ENCODE measurements at regions not wholly inside any gene's neighbourhood (a gene's known extent, or its start where the extent isn't known, plus 50 kb on each side); places are given as distances from the start of the nearest gene placed in this dataset.

DNA sequence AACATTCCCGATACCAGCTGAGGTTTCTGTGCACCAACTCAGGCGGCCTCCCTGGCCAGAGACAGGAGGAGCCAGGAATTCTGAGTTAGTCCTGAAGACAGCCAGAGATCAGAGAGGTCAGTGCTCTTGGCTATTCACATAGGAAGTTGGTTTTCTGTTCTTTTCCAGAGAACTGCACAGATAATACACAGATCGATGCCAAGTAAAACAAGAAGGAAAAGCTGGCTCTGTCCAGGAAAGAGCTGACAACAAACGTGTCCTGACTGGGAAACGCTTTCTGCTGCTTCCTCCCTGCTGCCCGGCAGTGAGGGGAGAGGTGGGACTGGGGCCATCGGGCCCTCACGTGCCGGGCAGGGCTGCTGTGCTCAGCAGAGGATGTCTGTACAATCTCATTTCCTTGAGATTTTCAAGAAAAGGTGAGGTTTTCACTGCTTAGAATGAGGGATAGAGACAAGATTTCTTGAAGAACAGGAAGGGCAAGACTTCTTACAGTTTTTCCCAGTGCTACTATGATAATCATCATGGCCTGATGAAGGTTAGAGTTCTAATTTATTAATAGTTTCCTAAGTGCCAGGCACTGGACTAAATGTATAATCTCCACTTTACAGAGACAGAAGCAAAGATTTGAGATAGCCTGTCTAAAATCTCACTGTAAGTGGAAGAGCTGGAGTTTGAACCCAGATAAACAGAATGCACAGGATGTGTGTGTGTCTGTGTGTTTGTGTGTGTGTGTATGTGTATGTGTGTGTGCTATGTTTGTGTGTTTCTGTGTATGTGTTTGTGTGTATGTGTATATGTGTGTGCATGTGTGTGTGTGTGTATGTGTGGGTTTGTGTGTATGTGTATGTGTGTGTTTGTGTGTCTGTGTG, 211.0 kb upstream of the RAB4A start:
- no peak for DNase-seq (ENCODE audit: low read depth in 2 of 2)

DNA sequence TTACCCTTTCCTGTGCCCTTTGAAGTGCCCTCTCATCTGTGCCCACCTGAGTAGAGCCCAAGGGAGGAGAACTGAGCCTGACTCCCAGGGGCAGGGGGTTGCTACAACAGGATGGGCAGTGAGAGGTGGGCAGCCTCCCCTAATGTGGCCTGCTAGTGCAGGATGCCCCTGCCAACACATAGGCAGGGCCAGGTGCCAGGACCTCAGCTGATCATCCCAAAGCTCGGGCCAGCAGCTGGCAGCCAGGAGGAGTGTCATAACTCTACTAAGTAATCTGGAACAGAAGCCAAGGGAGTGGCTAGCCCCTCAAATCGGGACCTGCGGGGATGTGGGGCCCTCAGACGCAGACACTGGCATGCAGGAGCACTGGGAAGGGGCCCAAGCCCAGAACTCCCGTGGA, 208.8 kb upstream of the RAB4A start:
- DNase-seq (ENCODE audit: low read depth in 2 of 2), result no peak

DNA sequence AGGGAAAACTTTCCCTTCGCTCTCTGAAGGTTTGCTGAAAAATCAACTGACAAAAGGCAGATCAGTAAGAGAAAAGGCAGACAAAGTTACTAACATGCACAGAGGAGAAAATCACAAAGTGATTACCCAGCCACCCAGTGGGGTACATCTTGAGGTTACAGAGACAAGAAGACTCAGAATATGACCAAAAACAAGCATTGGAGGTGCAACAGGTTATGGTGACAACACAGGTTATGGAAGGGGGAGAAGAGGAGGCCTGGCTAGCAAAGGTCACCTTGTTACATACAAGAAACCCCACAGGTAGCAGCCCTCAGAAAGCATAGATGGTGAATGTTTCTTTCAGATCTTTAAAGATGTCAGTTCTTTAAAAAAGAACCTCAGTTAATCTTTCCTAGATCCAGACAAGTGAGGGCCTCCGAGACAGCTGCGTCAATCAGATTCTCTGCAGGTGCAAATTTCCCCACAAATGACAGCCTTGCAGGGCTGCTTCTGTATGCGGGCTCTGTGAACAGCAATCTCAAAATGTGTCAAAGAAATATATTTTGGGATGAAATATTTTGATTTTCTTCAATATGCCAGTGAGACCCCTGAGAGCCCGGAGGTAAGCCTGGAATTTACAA, 207.6 kb upstream of the RAB4A start:
- no peak for DNase-seq (ENCODE audit: low read depth in 2 of 2)

DNA sequence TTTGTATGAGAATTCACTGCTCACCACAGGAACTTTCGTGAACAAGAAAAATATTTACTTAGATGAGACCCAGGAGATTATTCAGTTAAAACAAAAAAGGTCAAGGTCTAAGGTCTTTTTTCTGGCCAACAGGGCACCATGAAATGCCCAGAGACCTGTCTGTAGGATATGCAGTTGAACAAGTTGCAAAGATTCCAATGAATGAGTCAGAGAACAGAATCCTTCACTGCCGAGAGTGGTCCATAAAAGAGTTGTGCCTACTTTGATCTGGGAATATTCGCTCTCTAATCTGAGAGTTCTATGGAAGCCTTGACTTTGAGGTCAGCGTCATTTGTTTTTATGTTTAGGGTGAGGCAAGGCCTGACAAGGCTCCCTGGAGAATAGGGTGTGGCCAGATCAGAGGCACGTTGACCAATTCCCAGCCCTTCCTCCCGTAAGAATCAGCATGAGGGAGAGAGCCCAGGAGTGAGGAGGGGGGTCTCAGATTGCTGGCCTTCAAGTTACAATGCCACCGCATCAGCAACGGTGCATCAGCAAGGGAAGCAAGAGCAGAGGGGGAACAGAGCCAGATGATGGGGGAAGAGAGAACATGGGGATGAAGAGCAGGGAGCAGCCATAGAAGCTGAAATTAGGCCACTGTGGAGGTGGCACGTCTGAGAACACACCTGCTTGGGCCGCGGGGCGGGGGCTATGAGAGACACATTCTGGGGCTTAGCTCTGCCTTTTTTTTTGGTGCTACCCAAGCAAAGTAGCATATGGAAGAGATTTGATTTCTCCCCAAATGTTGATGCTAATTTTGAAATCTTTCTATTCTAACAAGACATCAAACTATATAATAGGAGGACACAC, 206.4 kb upstream of the RAB4A start:
- DNase-seq (ENCODE audit: low read depth in 2 of 2), result no peak

DNA sequence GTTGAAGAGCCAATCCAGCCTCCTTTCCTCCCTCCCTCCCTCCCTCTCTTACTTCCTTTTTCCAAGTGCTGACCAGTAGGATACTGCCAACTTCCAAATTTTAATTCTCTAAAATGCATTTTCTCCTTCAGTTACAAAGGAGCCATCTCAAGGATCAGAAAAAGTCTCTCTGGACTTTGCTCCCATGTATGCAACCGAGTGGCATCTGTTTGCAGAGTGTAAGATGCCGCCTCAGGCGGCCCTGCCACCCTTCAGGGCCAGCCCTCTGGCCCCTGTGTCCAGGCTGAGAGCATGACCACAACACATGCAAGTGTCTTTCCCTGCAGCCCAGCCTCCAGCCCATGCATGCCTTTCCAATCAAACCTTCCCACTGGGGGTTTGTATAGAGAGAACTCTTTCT, 205.3 kb upstream of the RAB4A start:
- DNase-seq (ENCODE audit: low read depth in 2 of 2), result no peak

DNA sequence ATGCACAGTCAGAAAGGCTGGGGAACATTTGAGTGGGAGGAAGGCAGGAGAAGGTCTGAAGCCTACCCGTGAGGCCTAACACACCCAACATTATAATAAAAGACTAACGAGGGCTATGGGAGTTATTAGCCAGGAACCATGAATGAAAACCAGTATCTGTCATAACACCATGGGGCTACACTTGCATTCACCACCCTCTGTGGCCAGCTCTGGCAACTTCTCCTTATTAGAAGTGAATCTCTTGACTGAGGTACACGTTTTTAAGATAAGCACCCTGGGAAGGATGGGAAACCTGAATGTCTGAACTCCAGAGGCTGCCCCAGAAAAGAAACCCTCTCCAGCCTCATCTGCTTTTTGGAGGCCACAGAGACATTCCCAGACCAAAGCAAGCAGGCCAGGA, 204.3 kb upstream of the RAB4A start:
- DNase-seq (ENCODE audit: low read depth in 2 of 2), result no peak

DNA sequence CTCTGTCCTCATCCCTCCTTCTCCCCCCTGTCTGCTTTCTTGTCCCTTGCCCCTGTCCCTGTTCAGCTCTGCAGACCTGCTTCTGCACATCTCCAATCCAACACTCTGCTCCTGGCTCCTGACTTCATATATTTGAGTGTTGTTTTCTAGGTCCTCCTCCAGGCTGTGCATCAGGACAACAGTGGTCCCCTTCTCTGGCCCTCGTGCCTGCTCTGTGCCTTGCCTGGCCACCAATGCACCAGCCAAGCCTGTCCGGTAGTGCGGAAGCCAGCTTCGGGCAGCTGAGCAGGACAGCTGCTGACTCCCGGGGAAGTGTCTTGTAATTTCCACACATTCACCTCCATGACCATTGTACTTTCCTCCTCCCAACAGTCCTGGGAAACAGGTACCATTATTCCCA, 203.4 kb upstream of the RAB4A start:
- no peak for DNase-seq (ENCODE audit: low read depth in 2 of 2)

DNA sequence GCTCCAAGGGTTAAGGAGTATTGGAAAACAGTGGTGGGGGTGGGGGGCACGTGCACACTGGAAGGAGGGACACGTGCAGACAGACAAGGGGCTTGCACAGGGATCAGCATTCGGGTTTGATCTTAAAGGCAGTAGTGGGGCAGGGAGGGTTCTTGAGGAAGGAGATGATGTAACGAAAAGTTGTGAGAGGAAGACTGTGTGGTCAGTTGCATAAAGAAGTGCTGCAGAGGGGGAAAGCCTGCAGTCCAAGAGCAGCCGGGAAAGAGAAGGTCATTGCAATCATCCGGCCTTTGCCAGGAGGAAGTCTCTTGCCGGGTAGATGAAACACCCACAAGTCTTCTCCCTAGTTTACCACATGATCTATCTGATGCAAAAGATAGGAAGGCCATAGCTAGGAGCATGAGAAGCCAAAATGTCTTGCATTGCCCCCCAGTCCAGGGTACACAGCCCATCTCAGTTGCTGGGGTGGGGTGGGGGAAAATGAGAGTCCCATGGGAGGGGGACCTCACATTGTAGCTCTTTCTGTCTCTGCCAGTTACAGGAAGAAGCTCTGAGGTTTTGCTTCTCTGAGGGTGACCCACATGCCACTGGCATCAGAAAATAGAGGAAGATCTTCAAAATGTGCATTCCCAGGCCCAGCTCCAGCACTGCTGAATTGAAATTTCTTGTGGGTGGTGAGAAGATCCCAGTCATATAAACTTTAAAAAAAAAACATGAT, 202.5 kb upstream of the RAB4A start:
- no peak for DNase-seq (ENCODE audit: low read depth in 2 of 2)

DNA sequence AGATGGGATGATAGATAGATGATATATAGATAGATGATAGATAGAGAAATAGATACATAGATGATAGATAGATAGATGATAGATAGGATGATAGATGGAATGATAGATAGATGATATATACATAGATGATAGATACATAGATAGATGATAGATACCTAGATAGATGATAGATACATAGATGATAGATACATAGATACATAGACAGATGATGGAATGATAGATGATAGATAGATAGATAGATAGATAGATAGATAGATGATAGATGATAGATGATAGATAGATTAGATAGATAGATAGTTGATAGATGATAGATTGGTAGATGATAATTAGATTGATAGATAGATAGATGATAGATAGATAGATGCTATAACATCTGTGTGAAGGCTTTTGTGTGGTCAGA, 201.7 kb upstream of the RAB4A start:
- DNase-seq (ENCODE audit: low read depth in 2 of 2), result no peak

DNA sequence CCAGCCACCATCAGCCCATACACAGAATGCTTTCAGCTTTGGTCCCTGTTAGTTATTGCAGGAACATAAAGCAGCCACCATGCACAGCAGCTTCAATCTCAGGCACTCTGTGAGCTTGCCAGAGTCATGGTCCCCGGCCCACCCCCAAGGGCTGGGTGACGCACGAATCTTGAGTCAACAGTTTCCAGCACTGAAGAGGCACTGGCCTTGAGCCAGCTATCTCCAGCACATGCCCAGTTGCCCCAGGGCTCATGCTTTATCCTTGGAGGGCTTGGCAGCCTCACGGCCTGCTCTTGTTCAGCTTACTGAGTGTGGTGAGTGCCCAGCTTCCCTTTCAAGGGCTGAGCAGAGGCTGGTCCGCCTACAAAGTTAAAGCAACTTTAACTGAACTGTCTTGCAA, 200.7 kb upstream of the RAB4A start:
- DNase-seq (ENCODE audit: low read depth in 2 of 2), result peak; percentile 20 to 21

DNA sequence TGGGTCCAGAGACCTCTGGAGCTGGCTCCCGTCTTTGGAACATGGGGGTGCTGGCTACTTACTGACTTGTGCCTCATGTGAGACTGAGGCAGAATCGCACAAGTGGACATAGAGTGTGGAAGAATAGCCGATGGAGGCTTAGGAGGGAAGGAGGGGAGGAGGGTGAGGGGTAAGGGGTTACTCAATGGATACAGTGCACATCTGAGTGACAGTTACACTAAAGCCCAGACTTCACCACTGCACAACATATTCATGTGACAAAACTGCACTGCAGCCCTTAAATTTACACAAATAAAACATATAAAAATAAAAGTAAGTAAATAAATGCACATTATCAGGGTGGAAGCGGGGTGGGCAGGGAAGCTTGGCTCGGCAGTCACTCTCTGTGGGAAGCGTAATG, 197.7 kb upstream of the RAB4A start:
- no peak for DNase-seq (ENCODE audit: low read depth in 2 of 2)

DNA sequence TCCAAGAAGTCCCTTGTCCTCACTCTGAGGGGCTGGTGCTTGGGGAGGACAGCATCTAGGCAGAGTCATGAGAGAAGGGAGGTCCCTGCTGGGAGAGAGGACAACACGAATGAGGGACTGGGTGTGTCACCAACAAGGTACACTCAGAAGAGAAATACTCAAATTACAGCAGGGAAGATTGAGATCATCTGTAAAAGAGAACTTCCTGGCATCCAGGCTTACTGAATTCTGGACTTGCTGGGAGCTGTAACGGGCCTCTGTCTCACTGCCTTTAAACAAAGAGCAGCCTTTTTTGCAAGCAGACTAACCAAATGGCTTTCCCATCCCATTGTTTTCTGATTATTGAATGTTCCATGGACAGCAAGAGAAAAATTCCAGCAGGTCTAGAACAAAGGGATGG, 195.7 kb upstream of the RAB4A start:
- DNase-seq (ENCODE audit: low read depth in 2 of 2), result no peak

DNA sequence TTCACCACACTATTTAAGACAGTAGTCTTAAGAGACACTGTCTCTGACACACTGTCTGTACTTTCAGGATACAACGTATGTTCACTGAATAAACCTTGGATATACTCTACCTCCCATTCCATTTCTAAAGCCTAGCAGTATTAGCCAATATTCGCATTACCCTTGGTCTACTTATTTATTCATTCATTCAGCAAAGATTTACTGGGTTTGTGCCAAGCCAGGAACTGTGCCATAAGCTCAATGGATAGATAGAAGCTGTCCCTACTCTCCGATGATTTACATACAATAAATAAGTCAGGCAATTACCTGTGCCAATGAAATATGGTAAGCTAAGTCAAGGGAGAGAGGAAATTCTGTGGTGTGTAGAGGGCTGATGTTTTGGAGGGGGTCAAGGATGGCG, 195.2 kb upstream of the RAB4A start:
- no peak for DNase-seq (ENCODE audit: low read depth in 2 of 2)

DNA sequence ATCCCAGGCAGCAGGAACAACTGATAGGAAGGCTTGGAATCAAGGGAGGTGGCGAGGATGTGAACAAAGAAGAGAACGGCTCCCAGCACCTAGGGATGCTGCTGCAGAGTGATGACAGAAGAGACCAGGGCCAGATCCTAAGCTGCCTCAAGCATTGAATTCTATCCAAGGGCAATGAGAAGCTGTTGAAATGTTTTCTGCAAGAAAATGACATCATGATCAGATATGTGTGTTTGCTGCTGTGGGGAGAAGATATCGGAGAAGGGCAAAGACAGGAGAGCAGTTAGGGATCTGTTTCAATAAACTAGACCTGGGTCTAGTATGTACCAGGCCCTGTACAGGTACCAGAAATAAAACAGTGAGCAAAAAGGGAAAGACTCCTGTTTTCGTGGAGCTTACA, 194.7 kb upstream of the RAB4A start:
- DNase-seq (ENCODE audit: low read depth in 2 of 2), result no peak

DNA sequence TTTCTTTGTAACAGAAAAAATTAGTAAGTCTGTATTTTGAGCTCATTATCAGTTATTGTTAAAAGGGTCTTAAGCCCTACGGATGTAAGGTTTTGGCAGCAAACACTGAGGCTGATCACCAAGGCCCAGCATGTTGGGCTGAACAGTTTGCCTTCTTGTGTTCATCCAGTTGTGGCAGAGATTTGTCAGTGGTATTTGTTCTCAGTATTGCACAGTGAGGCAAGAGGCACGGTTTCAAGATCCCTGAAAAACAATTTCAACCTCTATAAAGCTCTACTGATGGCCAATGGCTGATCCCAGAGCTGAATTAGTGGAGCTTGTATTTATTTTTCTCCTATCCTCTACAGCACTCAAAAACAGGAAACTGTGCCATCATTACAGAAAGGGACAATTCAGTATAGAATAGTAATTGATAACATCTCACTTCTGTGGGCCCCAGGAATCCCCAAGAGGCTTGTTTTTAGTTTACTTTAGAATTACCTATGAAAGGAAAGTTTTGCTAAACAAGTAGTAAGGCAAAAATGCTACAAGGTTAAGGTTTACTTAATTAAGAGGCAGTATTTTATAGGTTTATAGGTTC, 191.8 kb upstream of the RAB4A start:
- no peak for DNase-seq (ENCODE audit: low read depth in 2 of 2)

DNA sequence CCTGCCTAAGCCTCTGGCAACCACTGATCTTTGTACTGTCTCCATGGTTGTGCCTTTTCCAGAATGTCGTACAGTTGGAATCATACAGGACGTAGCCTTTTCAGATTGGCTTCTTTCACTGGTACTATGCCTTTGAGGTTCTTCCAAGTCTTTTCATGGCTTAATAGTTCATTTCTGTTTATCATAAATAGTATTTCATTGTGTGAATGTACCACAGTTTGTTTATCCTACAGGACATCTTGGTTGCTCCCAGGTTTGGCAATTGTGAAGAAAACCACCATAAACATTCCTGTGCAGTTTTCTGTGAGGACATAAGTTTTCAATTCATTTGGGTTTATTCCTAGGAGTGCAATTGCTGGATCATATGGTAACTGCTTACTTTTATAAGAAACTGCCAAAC, 190.6 kb upstream of the RAB4A start:
- DNase-seq (ENCODE audit: low read depth in 2 of 2), result no peak

DNA sequence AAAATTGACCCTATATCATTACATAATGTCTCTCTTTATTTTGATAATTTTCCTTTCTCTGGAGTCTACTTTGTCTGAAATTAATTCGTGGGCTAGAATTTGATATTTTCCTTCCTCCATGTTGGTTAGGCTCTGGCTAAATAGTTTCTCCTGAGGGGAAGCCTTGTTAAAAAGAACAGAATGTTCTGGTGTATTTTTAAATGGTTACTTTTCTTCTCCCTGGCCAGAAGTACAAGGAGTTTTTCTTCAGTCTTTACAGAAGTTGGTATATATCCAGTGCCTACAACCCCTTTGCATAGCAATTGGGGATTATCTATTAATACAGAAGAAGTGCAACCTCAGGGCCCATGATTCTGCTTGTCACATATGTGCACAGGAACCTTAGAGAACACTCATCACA, 185.6 kb upstream of the RAB4A start:
- DNase-seq (ENCODE audit: low read depth in 2 of 2), result no peak

DNA sequence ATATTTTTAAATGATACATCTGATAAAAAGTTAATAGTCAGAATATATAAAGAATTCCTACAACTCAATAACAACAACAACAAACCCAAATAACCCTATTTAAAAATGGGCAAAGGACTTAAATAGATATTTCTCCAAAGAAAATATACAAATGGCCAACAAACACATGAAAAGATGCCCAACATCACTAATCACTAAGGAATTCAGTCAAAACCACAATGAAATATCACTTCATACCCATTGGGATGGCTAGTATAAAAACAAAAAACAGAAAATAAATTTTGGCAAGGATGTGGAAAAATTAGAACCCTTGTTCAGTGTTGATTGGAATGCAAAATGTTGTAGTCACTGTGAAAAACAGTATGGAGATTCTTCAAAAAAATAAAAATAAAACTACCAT, 184.8 kb upstream of the RAB4A start:
- DNase-seq (ENCODE audit: low read depth in 2 of 2), result no peak

DNA sequence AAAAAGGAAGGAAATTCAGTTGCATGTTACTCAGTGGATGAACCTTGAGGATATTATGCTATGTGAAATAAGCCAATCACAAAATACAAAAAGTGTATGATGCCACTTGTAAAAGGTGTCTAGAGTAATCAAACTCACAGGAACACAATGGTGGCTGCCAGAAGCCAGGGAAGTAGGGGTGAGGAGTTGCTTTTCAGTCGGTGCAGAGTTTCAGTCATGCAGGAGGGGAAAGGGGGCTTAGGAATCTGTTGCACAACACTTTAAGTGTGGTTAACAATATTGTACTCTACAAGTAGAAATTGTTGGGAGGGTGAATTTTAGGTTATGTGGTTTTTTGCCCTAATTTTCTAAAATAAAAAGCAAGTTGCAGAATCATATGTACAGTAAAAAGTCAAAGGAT, 184.2 kb upstream of the RAB4A start:
- DNase-seq (ENCODE audit: low read depth in 2 of 2), result no peak

DNA sequence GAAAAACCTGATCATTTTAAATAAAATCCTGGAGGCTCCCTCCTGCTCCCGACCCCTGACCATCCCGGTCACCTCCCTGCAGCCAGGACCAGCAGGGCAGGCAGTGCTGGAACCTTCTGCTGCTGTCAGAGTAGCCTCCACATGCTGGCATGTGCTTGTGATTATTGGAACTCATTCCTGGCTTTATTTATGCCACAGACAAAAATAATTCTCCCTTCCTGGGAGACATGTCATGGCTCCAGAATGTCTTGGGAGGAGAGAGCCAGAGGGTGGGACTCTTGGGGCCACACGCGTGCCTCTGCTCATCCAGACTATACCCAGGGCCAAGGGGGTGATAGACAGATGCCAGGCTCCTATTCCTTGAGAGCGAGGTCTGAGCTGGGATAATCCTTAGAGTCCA, 183.6 kb upstream of the RAB4A start:
- DNase-seq (ENCODE audit: low read depth in 2 of 2), result no peak

DNA sequence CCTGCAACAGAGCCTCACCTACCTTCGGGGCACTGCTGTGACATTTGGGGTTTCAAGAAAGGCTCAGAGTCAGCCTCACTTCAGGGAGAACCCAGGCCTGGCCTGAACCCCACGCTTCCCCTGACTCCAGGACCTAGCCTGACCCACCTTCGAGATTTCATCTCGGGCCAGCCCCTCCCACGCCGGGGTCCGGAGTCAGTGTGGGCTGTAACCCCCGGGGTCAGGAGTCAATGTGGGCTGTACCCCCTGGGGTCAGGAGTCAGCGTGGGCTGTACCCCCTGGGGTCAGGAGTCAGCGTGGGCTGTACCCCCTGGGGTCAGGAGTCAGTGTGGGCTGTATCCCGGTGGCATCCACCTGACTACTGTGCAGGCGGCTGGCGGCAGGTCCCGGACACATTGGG, 183.0 kb upstream of the RAB4A start:
- no peak for DNase-seq (ENCODE audit: low read depth in 2 of 2)

DNA sequence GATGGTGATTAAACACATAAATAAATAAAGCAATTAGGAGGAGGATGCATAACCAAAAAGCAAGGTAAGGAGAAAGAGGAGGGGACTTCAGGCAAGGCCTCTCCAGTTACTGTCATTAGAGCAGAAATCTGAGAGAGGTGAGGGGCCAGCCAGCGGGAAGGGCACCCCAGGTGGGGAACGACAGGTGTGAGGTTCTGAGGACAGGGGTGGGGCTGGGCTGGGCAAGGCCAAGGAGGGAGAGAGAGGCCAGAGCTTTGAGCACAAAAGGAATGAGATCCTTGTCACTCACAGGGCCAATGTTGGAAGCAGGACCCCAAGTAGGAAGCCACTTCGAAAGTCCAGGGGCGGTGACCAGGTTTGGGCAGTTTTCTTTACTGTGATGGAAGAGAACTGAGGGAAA, 182.2 kb upstream of the RAB4A start:
- no peak for DNase-seq (ENCODE audit: low read depth in 2 of 2)

Measured in fibroblast of skin of left quadriceps (primary cell).